HFFc6 (cell line): ENCODE measurements at regions not wholly inside any gene's neighbourhood (a gene's known extent, or its start where the extent isn't known, plus 50 kb on each side); places are given as distances from the start of the nearest gene placed in this dataset.

Experiments
- DNase-seq: peaks from one replicate; pipeline ENCODE4 v3.0.0-alpha.2; 2018
- H3K27ac Mint-ChIP-seq: 2 replicates; pipeline ENCODE4 v1.8.0; 2020; ENCODE audit warnings: mild to moderate bottlenecking, mixed read lengths
- H3K27me3 Mint-ChIP-seq: 2 replicates; pipeline ENCODE4 v1.8.0; 2021; ENCODE audit warnings: mild to moderate bottlenecking, moderate library complexity, mixed read lengths; ENCODE audit not compliant: insufficient read depth
- H3K36me3 Mint-ChIP-seq: 2 replicates; pipeline ENCODE4 v1.8.0; 2021; ENCODE audit warnings: low read depth, mixed read lengths
- H3K4me1 Mint-ChIP-seq: 2 replicates; pipeline ENCODE4 v1.8.0; 2020; ENCODE audit warnings: low read depth, mixed read lengths
- H3K4me3 Mint-ChIP-seq: 2 replicates; pipeline ENCODE4 v1.8.0; 2020; ENCODE audit warnings: mild to moderate bottlenecking, moderate library complexity, mixed read lengths
- H3K9me3 Mint-ChIP-seq: 2 replicates; pipeline ENCODE4 v1.8.0; 2020; ENCODE audit warnings: mild to moderate bottlenecking, mixed read lengths
- TF ChIP-seq, protein P1 (sequence below): fragments of 200-600 bp; sonication (generic); IDR thresholded peaks from 2 replicates; pipeline ENCODE4 v1.5.0; 2021; ENCODE audit warnings: antibody characterized with exemption, mild to moderate bottlenecking

DNA sequence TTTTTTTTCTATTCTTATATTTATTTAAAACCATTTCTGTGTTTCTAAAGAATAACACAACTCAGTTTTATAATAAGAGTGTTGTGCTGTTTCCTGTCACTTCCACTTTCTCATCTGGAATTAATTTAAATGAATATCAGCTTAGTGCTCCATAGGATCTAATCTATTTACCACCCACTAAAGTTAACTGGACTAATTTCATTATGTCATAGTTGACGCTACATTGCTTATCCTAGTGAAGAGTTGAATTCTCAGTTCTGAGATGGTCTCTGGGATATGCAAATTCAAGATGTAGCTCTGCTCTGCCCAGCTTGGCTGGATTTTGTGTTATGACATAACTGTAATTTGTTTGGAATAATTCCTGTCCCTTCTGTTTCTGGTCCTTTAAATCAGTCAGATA is 380.1 kb downstream of the METTL15 start:
- no peak overlapping the region for H3K27ac Mint-ChIP-seq
- no peaks in the 10 kb centered on the region for H3K9me3 Mint-ChIP-seq
- DNase-seq = no peak
- no peak overlapping the region for H3K4me3 Mint-ChIP-seq
- TF ChIP-seq, protein P1, sequence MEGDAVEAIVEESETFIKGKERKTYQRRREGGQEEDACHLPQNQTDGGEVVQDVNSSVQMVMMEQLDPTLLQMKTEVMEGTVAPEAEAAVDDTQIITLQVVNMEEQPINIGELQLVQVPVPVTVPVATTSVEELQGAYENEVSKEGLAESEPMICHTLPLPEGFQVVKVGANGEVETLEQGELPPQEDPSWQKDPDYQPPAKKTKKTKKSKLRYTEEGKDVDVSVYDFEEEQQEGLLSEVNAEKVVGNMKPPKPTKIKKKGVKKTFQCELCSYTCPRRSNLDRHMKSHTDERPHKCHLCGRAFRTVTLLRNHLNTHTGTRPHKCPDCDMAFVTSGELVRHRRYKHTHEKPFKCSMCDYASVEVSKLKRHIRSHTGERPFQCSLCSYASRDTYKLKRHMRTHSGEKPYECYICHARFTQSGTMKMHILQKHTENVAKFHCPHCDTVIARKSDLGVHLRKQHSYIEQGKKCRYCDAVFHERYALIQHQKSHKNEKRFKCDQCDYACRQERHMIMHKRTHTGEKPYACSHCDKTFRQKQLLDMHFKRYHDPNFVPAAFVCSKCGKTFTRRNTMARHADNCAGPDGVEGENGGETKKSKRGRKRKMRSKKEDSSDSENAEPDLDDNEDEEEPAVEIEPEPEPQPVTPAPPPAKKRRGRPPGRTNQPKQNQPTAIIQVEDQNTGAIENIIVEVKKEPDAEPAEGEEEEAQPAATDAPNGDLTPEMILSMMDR = no peak
- no peaks in the 10 kb centered on the region for H3K27me3 Mint-ChIP-seq
- H3K36me3 Mint-ChIP-seq = no peaks in the 10 kb centered on the region
- H3K4me1 Mint-ChIP-seq = peaks cover 29% of the 10 kb centered on the region; the same call in 1 of the 2 replicates

DNA sequence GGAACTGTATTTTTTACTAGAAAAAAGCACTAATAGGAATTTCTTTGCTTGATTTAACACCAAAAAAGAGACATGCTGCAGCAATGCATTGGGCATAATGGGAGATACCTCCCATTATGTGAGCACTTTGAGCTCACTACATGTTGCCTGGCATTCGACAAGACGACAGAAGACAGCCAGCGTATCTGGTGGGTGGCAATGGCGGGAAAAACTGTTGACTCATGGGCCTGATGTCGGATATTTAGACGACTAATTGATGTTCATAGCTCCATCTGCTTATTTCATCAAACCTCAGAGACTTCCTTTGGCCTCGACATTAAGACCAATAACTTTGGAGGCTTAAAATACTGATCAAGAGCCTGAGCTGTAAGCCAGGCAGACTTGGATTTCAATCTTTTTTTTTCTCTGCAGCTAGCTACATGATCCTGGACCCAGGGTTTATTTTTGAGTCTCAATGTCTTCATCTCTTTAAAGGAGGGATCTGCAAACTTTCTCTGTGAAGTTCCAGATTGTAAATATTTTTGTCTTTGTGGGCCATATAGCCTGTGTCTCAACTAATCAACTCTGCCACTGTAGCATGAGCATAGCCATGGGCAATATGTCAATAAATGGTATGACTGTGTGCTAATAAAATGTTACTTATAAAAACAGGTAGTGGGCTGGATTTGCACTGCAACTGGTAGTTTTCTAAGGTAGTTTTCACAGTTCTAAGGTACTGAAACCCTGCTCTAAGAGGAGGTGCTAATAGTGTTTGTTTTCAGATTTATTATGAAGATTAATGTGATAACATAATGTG is 375.1 kb downstream of the METTL15 start:
- H3K36me3 Mint-ChIP-seq = no peaks in the 10 kb centered on the region
- DNase-seq = no peak
- no peaks in the 10 kb centered on the region; the same call in 1 of the 2 replicates for H3K27me3 Mint-ChIP-seq
- no peaks in the 10 kb centered on the region for H3K9me3 Mint-ChIP-seq
- peaks cover 21% of the 10 kb centered on the region for H3K4me1 Mint-ChIP-seq
- no peak overlapping the region for H3K27ac Mint-ChIP-seq
- H3K4me3 Mint-ChIP-seq = no peak overlapping the region
- TF ChIP-seq, protein P1 = no peak

DNA sequence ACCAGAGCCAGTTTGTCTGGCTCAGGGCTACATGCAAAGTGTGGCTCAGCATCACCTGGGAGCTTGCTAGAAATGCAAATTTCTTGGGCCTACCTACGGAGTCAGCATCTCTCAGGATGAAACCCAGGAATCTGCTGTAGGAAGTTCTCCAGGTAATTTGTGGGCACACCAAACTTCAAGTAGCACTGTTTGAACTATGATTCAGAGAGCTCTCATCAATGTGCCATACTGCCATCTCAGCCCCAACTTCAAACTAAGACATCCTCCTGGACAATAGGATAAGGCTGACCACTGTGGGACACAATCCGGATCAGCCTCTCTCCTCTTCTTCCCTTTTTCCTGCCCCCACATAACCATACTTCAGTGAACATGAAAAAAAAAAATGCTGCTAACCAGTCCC is 374.5 kb downstream of the METTL15 start:
- no peak for DNase-seq
- H3K9me3 Mint-ChIP-seq = no peaks in the 10 kb centered on the region
- H3K4me1 Mint-ChIP-seq = peaks cover 21% of the 10 kb centered on the region
- no peaks in the 10 kb centered on the region; the same call in 1 of the 2 replicates for H3K27me3 Mint-ChIP-seq
- no peaks in the 10 kb centered on the region for H3K36me3 Mint-ChIP-seq
- H3K27ac Mint-ChIP-seq = no peak overlapping the region
- no peak overlapping the region for H3K4me3 Mint-ChIP-seq
- TF ChIP-seq, protein P1 = no peak

DNA sequence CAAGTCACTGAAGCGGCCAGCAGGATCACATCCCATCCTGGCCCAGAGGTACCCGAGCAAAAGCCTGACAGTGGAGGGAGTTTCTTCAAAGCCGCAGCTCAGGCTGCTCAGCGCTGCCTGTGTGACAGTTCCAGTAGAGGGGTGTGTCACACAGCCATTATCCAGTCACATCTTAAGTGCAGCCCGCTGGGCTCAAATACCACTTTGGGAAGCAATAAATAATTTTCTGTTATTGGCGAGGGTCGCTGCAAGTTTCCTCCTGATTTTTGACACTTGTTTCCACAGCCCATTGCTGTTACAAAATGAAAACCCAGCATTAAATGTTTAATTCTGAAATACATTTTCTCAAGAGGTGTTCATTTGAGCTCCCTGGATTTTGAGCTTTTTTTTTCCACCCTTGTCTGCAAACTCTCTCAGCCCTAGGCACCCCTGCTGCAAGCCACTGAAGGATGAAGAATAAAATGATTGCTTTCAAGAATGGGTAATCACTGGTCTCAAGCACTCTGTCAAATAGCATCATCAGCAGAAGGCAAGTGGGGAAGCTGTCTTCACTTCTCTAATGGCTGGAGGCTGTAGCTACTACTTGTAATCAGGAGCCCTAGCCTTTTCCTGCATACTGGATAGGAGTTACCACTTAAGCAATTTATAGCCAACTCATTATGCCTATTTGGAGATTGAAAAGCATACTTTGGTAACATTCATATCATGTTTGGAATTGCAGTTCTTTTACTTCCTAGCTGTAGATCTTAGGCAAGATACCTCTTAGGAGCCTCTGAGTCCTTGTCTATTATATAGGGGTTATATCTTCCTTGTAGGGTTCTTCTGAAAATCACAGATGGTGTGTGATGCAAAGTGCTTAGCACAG is 373.7 kb downstream of the METTL15 start:
- Mint-ChIP-seq H3K4me3 (no peak overlapping the region), H3K36me3 (no peaks in the 10 kb centered on the region), H3K4me1 (peaks cover 21% of the 10 kb centered on the region), H3K27ac (no peak overlapping the region), H3K9me3 (no peaks in the 10 kb centered on the region), H3K27me3 (no peaks in the 10 kb centered on the region; the same call in 1 of the 2 replicates)
- TF ChIP-seq, protein P1 = no peak
- peak; percentile 12 for DNase-seq

DNA sequence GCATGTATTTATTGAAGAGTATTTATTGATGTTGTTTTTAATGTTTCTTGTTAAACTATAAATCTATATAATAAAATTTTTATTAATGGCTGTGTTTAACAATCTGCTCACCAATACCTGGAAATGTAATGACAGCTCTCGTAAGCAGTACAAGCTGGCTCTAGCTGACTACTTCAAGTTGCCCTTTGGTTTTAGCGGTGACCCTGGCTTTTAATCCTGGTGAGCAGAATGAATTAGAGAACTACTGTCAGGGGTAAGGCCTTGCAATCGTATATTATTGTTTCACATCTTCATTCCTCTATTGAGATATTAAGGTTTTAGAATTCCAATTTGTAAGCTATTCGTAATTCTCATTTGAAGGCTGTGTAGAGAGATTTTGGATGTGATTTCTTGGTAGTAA is 372.2 kb downstream of the METTL15 start:
- H3K27ac Mint-ChIP-seq = no peak overlapping the region
- no peaks in the 10 kb centered on the region for H3K9me3 Mint-ChIP-seq
- H3K36me3 Mint-ChIP-seq = no peaks in the 10 kb centered on the region
- H3K27me3 Mint-ChIP-seq = no peaks in the 10 kb centered on the region; the same call in 1 of the 2 replicates
- DNase-seq = no peak
- no peak overlapping the region for H3K4me3 Mint-ChIP-seq
- H3K4me1 Mint-ChIP-seq = peaks cover 19% of the 10 kb centered on the region
- TF ChIP-seq, protein P1 = no peak
